KMS-11 (cell line): ENCODE measurements at regions not wholly inside any gene's neighbourhood (a gene's known extent, or its start where the extent isn't known, plus 50 kb on each side); places are given as distances from the start of the nearest gene placed in this dataset.

Source experiments
- H2AFZ ChIP-seq: fragments of 200-600 bp; sonication (generic); 2 replicates; pipeline ENCODE4 v1.6.1; 2016; ENCODE audit warnings: antibody characterized with exemption, mixed run types, low read depth
- H3K27ac ChIP-seq: fragments of 200-600 bp; sonication (generic); 2 replicates; pipeline ENCODE4 v1.6.1; 2016; ENCODE audit warnings: mild to moderate bottlenecking, mixed run types
- H3K27me3 ChIP-seq: fragments of 200-600 bp; sonication (generic); 2 replicates; pipeline ENCODE4 v1.6.1; 2017; ENCODE audit warnings: mild to moderate bottlenecking, low read depth, mixed run types, moderate library complexity; ENCODE audit not compliant: insufficient read depth
- H3K36me3 ChIP-seq: fragments of 200-600 bp; sonication (generic); 2 replicates; pipeline ENCODE4 v1.6.1; 2017; ENCODE audit warnings: mild to moderate bottlenecking, mixed run types; ENCODE audit not compliant: insufficient read depth
- H3K4me1 ChIP-seq: fragments of 200-600 bp; sonication (generic); 2 replicates; pipeline ENCODE4 v1.6.1; 2016; ENCODE audit warnings: mild to moderate bottlenecking, low read depth, mixed run types; ENCODE audit not compliant: poor library complexity, severe bottlenecking
- H3K4me2 ChIP-seq: fragments of 200-600 bp; sonication (generic); 2 replicates; pipeline ENCODE4 v1.7.0; 2016; ENCODE audit warnings: mild to moderate bottlenecking, mixed run types
- H3K4me3 ChIP-seq: fragments of 200-600 bp; sonication (generic); IDR thresholded peaks from 2 replicates; pipeline ENCODE4 v1.6.1; 2017; ENCODE audit warnings: low read depth, low read length, mixed read lengths; ENCODE audit not compliant: insufficient read depth
- H3K79me2 ChIP-seq: fragments of 200-600 bp; sonication (generic); 2 replicates; pipeline ENCODE4 v1.6.1; 2016; ENCODE audit warnings: low read depth, mixed run types; ENCODE audit not compliant: insufficient read depth
- H3K9ac ChIP-seq: fragments of 200-600 bp; sonication (generic); 2 replicates; pipeline ENCODE4 v1.6.1; 2016; ENCODE audit warnings: mild to moderate bottlenecking, mixed run types
- H4K20me1 ChIP-seq: fragments of 200-600 bp; sonication (generic); 2 replicates; pipeline ENCODE4 v1.6.1; 2016; ENCODE audit warnings: mild to moderate bottlenecking, mixed run types; ENCODE audit not compliant: insufficient read depth
- CTCF ChIP-seq: fragments of 200-600 bp; sonication (generic); conservative IDR thresholded peaks from 2 replicates; pipeline ENCODE4 v1.6.1; 2017; ENCODE audit warnings: low read depth, mild to moderate bottlenecking, antibody characterized with exemption, low read length, moderate library complexity, mixed read lengths

- Histone ChIP-seq H3K79me2 (no peaks in the 10 kb centered on the region), H3K4me1 (no peaks in the 10 kb centered on the region), H3K27ac (no peak overlapping the region), H2AFZ (no peak overlapping the region), H4K20me1 (no peaks in the 10 kb centered on the region), H3K27me3 (no peaks in the 10 kb centered on the region), H3K36me3 (no peaks in the 10 kb centered on the region), H3K4me2 (no peak overlapping the region), H3K9ac (no peak overlapping the region), H3K4me3 (no peak overlapping the region)
- no peak for TF ChIP-seq CTCF
Measured at GRCh38 chr6:25167961-25168360, 111.2 kb upstream of the CARMIL1 start.

GRCh38 chr6:25168637-25169036, 110.5 kb upstream of the CARMIL1 start:
- no peak overlapping the region for H3K4me2 ChIP-seq
- no peaks in the 10 kb centered on the region for H3K4me1 ChIP-seq
- no peak overlapping the region for H3K9ac ChIP-seq
- H3K36me3 ChIP-seq = no peaks in the 10 kb centered on the region
- H4K20me1 ChIP-seq = no peaks in the 10 kb centered on the region
- no peak overlapping the region for H3K27ac ChIP-seq
- H3K4me3 ChIP-seq = no peak overlapping the region
- no peaks in the 10 kb centered on the region for H3K79me2 ChIP-seq
- no peaks in the 10 kb centered on the region for H3K27me3 ChIP-seq
- H2AFZ ChIP-seq = no peak overlapping the region; the same call in 1 of the 2 replicates
- TF ChIP-seq CTCF = no peak

- Histone ChIP-seq H3K27me3 (no peaks in the 10 kb centered on the region), H3K9ac (no peak overlapping the region), H3K79me2 (no peaks in the 10 kb centered on the region), H4K20me1 (no peaks in the 10 kb centered on the region), H3K4me1 (no peaks in the 10 kb centered on the region), H3K36me3 (no peaks in the 10 kb centered on the region), H3K4me2 (no peak overlapping the region), H2AFZ (no peak overlapping the region), H3K4me3 (no peak overlapping the region), H3K27ac (no peak overlapping the region)
- TF ChIP-seq CTCF = no peak
Measured at GRCh38 chr6:25169553-25169952, 109.6 kb upstream of the CARMIL1 start.

- H2AFZ ChIP-seq = no peak overlapping the region
- no peaks in the 10 kb centered on the region for H3K79me2 ChIP-seq
- H3K4me2 ChIP-seq = no peak overlapping the region
- H3K4me1 ChIP-seq = no peaks in the 10 kb centered on the region
- H3K27me3 ChIP-seq = no peaks in the 10 kb centered on the region
- H3K27ac ChIP-seq = no peak overlapping the region
- H3K4me3 ChIP-seq = no peak overlapping the region
- TF ChIP-seq CTCF = no peak
- H3K9ac ChIP-seq = no peak overlapping the region
- H3K36me3 ChIP-seq = no peaks in the 10 kb centered on the region
- H4K20me1 ChIP-seq = no peaks in the 10 kb centered on the region
Measured at GRCh38 chr6:25169961-25170360, 109.2 kb upstream of the CARMIL1 start.
